GM19395 (cell line): ENCODE measurements at regions not wholly inside any gene's neighbourhood (a gene's known extent, or its start where the extent isn't known, plus 50 kb on each side); places are given as distances from the start of the nearest gene placed in this dataset.
"Not testable (repeated sequence)": the region's sequence is repeated elsewhere in the genome, so short reads cannot be mapped to it uniquely, and the experiment has no call there.

Source experiments
- ATAC-seq: cut with Tn5 transposase; IDR thresholded peaks from one replicate; pipeline ENCODE4 v1.9.1; 2021; ENCODE audit warnings: mild to moderate bottlenecking, moderate library complexity; ENCODE audit not compliant: unreplicated experiment

GRCh38 chr1:195715652-195716051 lies 892.6 kb downstream of the KCNT2 start:
- no peak for ATAC-seq

- no peak for ATAC-seq
Observed at GRCh38 chr1:195714248-195714647, 894.0 kb downstream of the KCNT2 start.

GRCh38 chr1:195709821-195710220 lies 898.4 kb downstream of the KCNT2 start:
- no peak for ATAC-seq

- no peak for ATAC-seq
Observed at GRCh38 chr1:195704028-195704427, 904.2 kb downstream of the KCNT2 start.

GRCh38 chr1:195701149-195701548 lies 907.1 kb downstream of the KCNT2 start:
- ATAC-seq: no peak

GRCh38 chr1:195697130-195697529 lies 911.1 kb downstream of the KCNT2 start:
- ATAC-seq: peak; percentile 99

- ATAC-seq: no peak
Observed at GRCh38 chr1:195686764-195687163, 921.5 kb downstream of the KCNT2 start.

GRCh38 chr1:195664628-195665027 lies 943.6 kb downstream of the KCNT2 start:
- no peak for ATAC-seq

- no peak for ATAC-seq
Observed at GRCh38 chr1:195663549-195664280, 944.5 kb downstream of the KCNT2 start.

- ATAC-seq: no peak
Observed at GRCh38 chr1:195656780-195657179, 951.5 kb downstream of the KCNT2 start.

- ATAC-seq: not testable (repeated sequence)
Observed at GRCh38 chr1:195648875-195649274, 959.4 kb downstream of the KCNT2 start.

- ATAC-seq: no peak
Observed at GRCh38 chr1:195637539-195637938, 970.7 kb downstream of the KCNT2 start.

- no peak for ATAC-seq
Observed at GRCh38 chr1:195618287-195618686, 990.0 kb downstream of the KCNT2 start.

GRCh38 chr1:195617106-195617505 lies 991.1 kb downstream of the KCNT2 start:
- ATAC-seq: no peak

GRCh38 chr1:195608883-195609282 lies 999.4 kb downstream of the KCNT2 start:
- no peak for ATAC-seq

- ATAC-seq: no peak
Observed at GRCh38 chr1:195606483-195606882, 1001.8 kb downstream of the KCNT2 start.

- ATAC-seq: no peak
Observed at GRCh38 chr1:195604287-195604686, 1004.0 kb downstream of the KCNT2 start.

GRCh38 chr1:195597891-195598290 lies 1010.3 kb downstream of the KCNT2 start:
- no peak for ATAC-seq

GRCh38 chr1:195594773-195595172 lies 1013.5 kb downstream of the KCNT2 start:
- ATAC-seq: no peak

- no peak for ATAC-seq
Observed at GRCh38 chr1:195594322-195594721, 1013.9 kb downstream of the KCNT2 start.

- no peak for ATAC-seq
Observed at GRCh38 chr1:195591917-195592672, 1016.1 kb downstream of the KCNT2 start.

- no peak for ATAC-seq
Observed at GRCh38 chr1:195590649-195591048, 1017.6 kb downstream of the KCNT2 start.
